Liver (tissue), 8 donors: ENCODE measurements at regions not wholly inside any gene's neighbourhood (a gene's known extent, or its start where the extent isn't known, plus 50 kb on each side); places are given as distances from the start of the nearest gene placed in this dataset.

Experiments used
- DNase-seq: peaks from one replicate; pipeline ENCODE4 v3.0.0-alpha.2; 2017; ENCODE audit warnings: low spot score
- H3K27ac ChIP-seq, 2 donors: one replicate each; pipeline ENCODE4 v1.7.0; 2013; ENCODE audit warnings: inconsistent platforms in 2 of 2, low read length in 2 of 2, control low read depth in 1 of 2, low read depth in 1 of 2, mild to moderate bottlenecking in 1 of 2
- H3K27me3 ChIP-seq, 4 donors: one replicate each; pipeline versions ENCODE4 v1.6.1 to v1.7.0; 2013; ENCODE audit warnings: low read length in 3 of 4, inconsistent platforms in 1 of 4, mild to moderate bottlenecking in 1 of 4, moderate library complexity in 1 of 4; ENCODE audit not compliant: control insufficient read depth in 4 of 4, insufficient read depth in 4 of 4
- H3K36me3 ChIP-seq, 4 donors: one replicate each; pipeline versions ENCODE4 v1.6.1 to v1.7.0; 2013; ENCODE audit warnings: low read length in 3 of 4, mild to moderate bottlenecking in 3 of 4, low read depth in 1 of 4, moderate library complexity in 1 of 4; ENCODE audit not compliant: control insufficient read depth in 4 of 4, insufficient read depth in 3 of 4
- H3K4me1 ChIP-seq, 4 donors: one replicate each; pipeline versions ENCODE4 v1.6.1 to v1.7.0; 2013; ENCODE audit warnings: low read length in 3 of 4, mild to moderate bottlenecking in 3 of 4, moderate library complexity in 1 of 4; ENCODE audit not compliant: control insufficient read depth in 4 of 4, insufficient read depth in 4 of 4
- H3K4me3 ChIP-seq, 3 donors: one replicate each; pipeline versions ENCODE4 v1.6.1 to v1.7.0; 2013; ENCODE audit warnings: low read length in 3 of 3, control low read depth in 1 of 3, low read depth in 1 of 3, mild to moderate bottlenecking in 1 of 3
- H3K9ac ChIP-seq, 2 donors: one replicate each; pipeline ENCODE4 v1.7.0; 2013; ENCODE audit warnings: low read length in 2 of 2, mild to moderate bottlenecking in 2 of 2, moderate library complexity in 2 of 2, control low read depth in 1 of 2, low read depth in 1 of 2
- H3K9me3 ChIP-seq, 4 donors: one replicate each; pipeline versions ENCODE4 v1.6.1 to v1.7.0; 2013; ENCODE audit warnings: low read length in 3 of 4; ENCODE audit not compliant: control insufficient read depth in 4 of 4
- ATF3 ChIP-seq: IDR thresholded peaks from 2 replicates; pipeline ENCODE4 v1.6.1; 2016; ENCODE audit warnings: antibody characterized with exemption
- CTCF ChIP-seq: fragments of 150-350 bp; IDR thresholded peaks from 2 replicates; pipeline ENCODE4 v1.5.1; 2017; ENCODE audit warnings: improper control_type of control experiment, low read depth, low read length; ENCODE audit not compliant: missing input control
- EGR1 ChIP-seq, 2 donors: IDR thresholded peaks; 2 replicates each; pipeline ENCODE4 v1.6.1; 2016 to 2018; ENCODE audit warnings: antibody characterized with exemption in 2 of 2, low read depth in 2 of 2
- FOXA1 ChIP-seq: IDR thresholded peaks from 2 replicates; pipeline ENCODE4 v1.6.1; 2016; ENCODE audit warnings: antibody characterized with exemption
- FOXA2 ChIP-seq: IDR thresholded peaks from 2 replicates; pipeline ENCODE4 v1.6.1; 2016; ENCODE audit warnings: antibody characterized with exemption
- GABPA ChIP-seq, 2 donors: IDR thresholded peaks in 1 of 2; conservative IDR thresholded peaks in 1 of 2; 2 replicates each; pipeline ENCODE4 v1.6.1; 2016; ENCODE audit warnings: antibody characterized with exemption in 2 of 2, mild to moderate bottlenecking in 1 of 2, moderate library complexity in 1 of 2
- HNF4A ChIP-seq, 2 donors: conservative IDR thresholded peaks; 2 replicates each; pipeline ENCODE4 v1.6.1; 2016; ENCODE audit warnings: antibody characterized with exemption in 2 of 2, mild to moderate bottlenecking in 2 of 2
- HNF4G ChIP-seq: IDR thresholded peaks from 2 replicates; pipeline ENCODE4 v1.6.1; 2016; ENCODE audit warnings: antibody characterized with exemption
- JUND ChIP-seq, 2 donors: IDR thresholded peaks; 2 replicates each; pipeline ENCODE4 v1.6.1; 2016; ENCODE audit warnings: antibody characterized with exemption in 2 of 2
- MAX ChIP-seq: IDR thresholded peaks from 2 replicates; pipeline ENCODE4 v1.6.1; 2016; ENCODE audit warnings: antibody characterized with exemption
- NR2F2 ChIP-seq: IDR thresholded peaks from 2 replicates; pipeline ENCODE4 v1.6.1; 2016; ENCODE audit warnings: antibody characterized with exemption
- RAD21 ChIP-seq, 2 donors: IDR thresholded peaks; 2 replicates each; pipeline ENCODE4 v1.6.1; 2016; ENCODE audit warnings: antibody characterized with exemption in 2 of 2, mild to moderate bottlenecking in 2 of 2
- REST ChIP-seq: IDR thresholded peaks from 2 replicates; pipeline ENCODE4 v1.6.1; 2016; ENCODE audit warnings: antibody characterized with exemption, mild to moderate bottlenecking
- RXRA ChIP-seq, 2 donors: IDR thresholded peaks; 2 replicates each; pipeline ENCODE4 v1.6.1; 2017 to 2018; ENCODE audit warnings: antibody characterized with exemption in 2 of 2, mild to moderate bottlenecking in 1 of 2
- SP1 ChIP-seq: IDR thresholded peaks from 2 replicates; pipeline ENCODE4 v1.6.1; 2018; ENCODE audit warnings: antibody characterized with exemption, mild to moderate bottlenecking
- TAF1 ChIP-seq: conservative IDR thresholded peaks from 2 replicates; pipeline ENCODE4 v1.6.1; 2016; ENCODE audit warnings: antibody characterized with exemption, mild to moderate bottlenecking
- YY1 ChIP-seq: IDR thresholded peaks from 2 replicates; pipeline ENCODE4 v1.6.1; 2016; ENCODE audit warnings: antibody characterized with exemption, mild to moderate bottlenecking
- WGBS: extraction: QIAGEN DNeasy Blood & Tissue Kit; methylation state at CpG from one replicate; pipeline ENCODE4 v1.1.7; 2013; 5-methylcytosine and 5-hydroxymethylcytosine counted together
- TF ChIP-seq, protein P1 (sequence below): IDR thresholded peaks from 2 replicates; pipeline ENCODE4 v1.6.1; 2016; ENCODE audit warnings: antibody characterized with exemption
- donor health status: healthy.
- donor health status: healthy.
- donor health status: healthy.
- donor health status: healthy.
- donor health status: healthy.

- no peaks in the 10 kb centered on the region for H3K9me3 ChIP-seq
- no peak overlapping the region for H3K4me3 ChIP-seq
- WGBS, result 72% methylated on average over 3 of the region's 3 CpGs
- no peaks in the 10 kb centered on the region for H3K36me3 ChIP-seq
- no peak for TF ChIP-seq RXRA (IDR thresholded peaks at IDR 0.05)
- no peak for TF ChIP-seq YY1
- TF ChIP-seq, protein P1, sequence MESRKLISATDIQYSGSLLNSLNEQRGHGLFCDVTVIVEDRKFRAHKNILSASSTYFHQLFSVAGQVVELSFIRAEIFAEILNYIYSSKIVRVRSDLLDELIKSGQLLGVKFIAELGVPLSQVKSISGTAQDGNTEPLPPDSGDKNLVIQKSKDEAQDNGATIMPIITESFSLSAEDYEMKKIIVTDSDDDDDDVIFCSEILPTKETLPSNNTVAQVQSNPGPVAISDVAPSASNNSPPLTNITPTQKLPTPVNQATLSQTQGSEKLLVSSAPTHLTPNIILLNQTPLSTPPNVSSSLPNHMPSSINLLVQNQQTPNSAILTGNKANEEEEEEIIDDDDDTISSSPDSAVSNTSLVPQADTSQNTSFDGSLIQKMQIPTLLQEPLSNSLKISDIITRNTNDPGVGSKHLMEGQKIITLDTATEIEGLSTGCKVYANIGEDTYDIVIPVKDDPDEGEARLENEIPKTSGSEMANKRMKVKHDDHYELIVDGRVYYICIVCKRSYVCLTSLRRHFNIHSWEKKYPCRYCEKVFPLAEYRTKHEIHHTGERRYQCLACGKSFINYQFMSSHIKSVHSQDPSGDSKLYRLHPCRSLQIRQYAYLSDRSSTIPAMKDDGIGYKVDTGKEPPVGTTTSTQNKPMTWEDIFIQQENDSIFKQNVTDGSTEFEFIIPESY, result no peak
- TF ChIP-seq HNF4A (conservative IDR thresholded peaks at IDR 0.05), result no peak
- TF ChIP-seq RAD21 (IDR thresholded peaks at IDR 0.05), result no peak
- TF ChIP-seq TAF1, result no peak
- no peak for TF ChIP-seq SP1
- TF ChIP-seq JUND (IDR thresholded peaks at IDR 0.05), result no peak
- no peak for TF ChIP-seq GABPA (IDR thresholded peaks at IDR 0.05 in 1 of 2, conservative IDR thresholded peaks at IDR 0.05 in 1 of 2)
- TF ChIP-seq NR2F2, result no peak
- peaks cover 0 to 3% (median 1%) of the 10 kb centered on the region in 4 donors for H3K27me3 ChIP-seq
- no peak overlapping the region for H3K9ac ChIP-seq
- DNase-seq, result no peak
- no peak overlapping the region for H3K27ac ChIP-seq
- no peaks in the 10 kb centered on the region for H3K4me1 ChIP-seq
Measured at GRCh38 chr14:58899317-58899713, 261.6 kb downstream of the DACT1 start.

GRCh38 chr14:58901826-58902225, 264.1 kb downstream of the DACT1 start:
- Histone ChIP-seq H3K27ac (no peak overlapping the region), H3K36me3 (no peaks in the 10 kb centered on the region), H3K9ac (no peak overlapping the region), H3K4me1 (no peaks in the 10 kb centered on the region), H3K4me3 (no peak overlapping the region), H3K27me3 (peaks cover 0 to 3% (median 0%) of the 10 kb centered on the region in 4 donors), H3K9me3 (no peaks in the 10 kb centered on the region)
- DNase-seq, result no peak
- TF ChIP-seq TAF1 (no peak), FOXA2 (no peak), CTCF (no peak), HNF4A (conservative IDR thresholded peaks at IDR 0.05) (no peak), SP1 (no peak), HNF4G (no peak), NR2F2 (no peak), RXRA (IDR thresholded peaks at IDR 0.05) (no peak), FOXA1 (no peak), EGR1 (IDR thresholded peaks at IDR 0.05; ENCODE audit: low read depth in 2 of 2) (no peak), ATF3 (no peak), RAD21 (IDR thresholded peaks at IDR 0.05) (no peak), REST (no peak), GABPA (IDR thresholded peaks at IDR 0.05 in 1 of 2, conservative IDR thresholded peaks at IDR 0.05 in 1 of 2) (no peak), YY1 (no peak), JUND (IDR thresholded peaks at IDR 0.05) (no peak), MAX (no peak)
- TF ChIP-seq, protein P1, result no peak
